Thoracic aorta (tissue), 2 donors: ENCODE measurements at regions not wholly inside any gene's neighbourhood (a gene's known extent, or its start where the extent isn't known, plus 50 kb on each side); places are given as distances from the start of the nearest gene placed in this dataset.

ENCODE experiments used
- ATAC-seq: fragments of 150-250 bp; one replicate; pipeline ENCODE4 v1.8.0; 2017; ENCODE audit warnings: low read depth; ENCODE audit not compliant: insufficient number of reproducible peaks, low FRiP score
- DNase-seq: peaks from one replicate; pipeline ENCODE4 v3.0.0-alpha.2; 2020; ENCODE audit warnings: low spot score
- H3K27ac ChIP-seq, 2 donors: fragments of 200-600 bp; sonication (generic); 1 replicate in 1 of 2; 2 replicates in 1 of 2; pipeline ENCODE4 v1.5.1; 2016; ENCODE audit warnings: mild to moderate bottlenecking in 2 of 2, moderate library complexity in 2 of 2
- H3K27me3 ChIP-seq: fragments of 200-600 bp; sonication (generic); replicated peaks from 2 replicates; pipeline ENCODE4 v1.6.0; 2016; ENCODE audit warnings: mild to moderate bottlenecking; ENCODE audit not compliant: insufficient read depth
- H3K36me3 ChIP-seq: fragments of 200-600 bp; sonication (generic); one replicate; pipeline ENCODE4 v1.5.1; 2016
- H3K4me1 ChIP-seq, 2 donors: fragments of 200-600 bp; sonication (generic); 1 replicate in 1 of 2; 2 replicates in 1 of 2; pipeline versions ENCODE4 v1.5.1 to v1.6.0; 2016; ENCODE audit warnings: low read depth in 2 of 2, mild to moderate bottlenecking in 1 of 2; ENCODE audit not compliant: control insufficient read depth in 1 of 2
- H3K4me3 ChIP-seq: fragments of 200-600 bp; sonication (generic); 2 replicates; pipeline ENCODE4 v1.5.1; 2016; ENCODE audit warnings: mild to moderate bottlenecking
- H3K9me3 ChIP-seq: fragments of 200-600 bp; sonication (generic); 2 replicates; pipeline ENCODE4 v1.5.1; 2016
- TF ChIP-seq, protein P1 (sequence below): fragments of 200-600 bp; sonication (generic); IDR thresholded peaks from one replicate; pipeline ENCODE4 v1.5.1; 2019; ENCODE audit warnings: antibody characterized with exemption

- Histone ChIP-seq H3K36me3 (no peaks in the 10 kb centered on the region), H3K27me3 (no peaks in the 10 kb centered on the region), H3K9me3 (no peaks in the 10 kb centered on the region), H3K27ac (no peak overlapping the region), H3K4me1 (no peaks in the 10 kb centered on the region), H3K4me3 (no peak overlapping the region)
- TF ChIP-seq, protein P1, sequence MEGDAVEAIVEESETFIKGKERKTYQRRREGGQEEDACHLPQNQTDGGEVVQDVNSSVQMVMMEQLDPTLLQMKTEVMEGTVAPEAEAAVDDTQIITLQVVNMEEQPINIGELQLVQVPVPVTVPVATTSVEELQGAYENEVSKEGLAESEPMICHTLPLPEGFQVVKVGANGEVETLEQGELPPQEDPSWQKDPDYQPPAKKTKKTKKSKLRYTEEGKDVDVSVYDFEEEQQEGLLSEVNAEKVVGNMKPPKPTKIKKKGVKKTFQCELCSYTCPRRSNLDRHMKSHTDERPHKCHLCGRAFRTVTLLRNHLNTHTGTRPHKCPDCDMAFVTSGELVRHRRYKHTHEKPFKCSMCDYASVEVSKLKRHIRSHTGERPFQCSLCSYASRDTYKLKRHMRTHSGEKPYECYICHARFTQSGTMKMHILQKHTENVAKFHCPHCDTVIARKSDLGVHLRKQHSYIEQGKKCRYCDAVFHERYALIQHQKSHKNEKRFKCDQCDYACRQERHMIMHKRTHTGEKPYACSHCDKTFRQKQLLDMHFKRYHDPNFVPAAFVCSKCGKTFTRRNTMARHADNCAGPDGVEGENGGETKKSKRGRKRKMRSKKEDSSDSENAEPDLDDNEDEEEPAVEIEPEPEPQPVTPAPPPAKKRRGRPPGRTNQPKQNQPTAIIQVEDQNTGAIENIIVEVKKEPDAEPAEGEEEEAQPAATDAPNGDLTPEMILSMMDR: no peak
- ATAC-seq (no peak), DNase-seq (no peak)
Measured at GRCh38 chr3:14352002-14352627, 50.3 kb upstream of the SLC6A6 start.
